AG09319 (cell line): ENCODE measurements at regions not wholly inside any gene's neighbourhood (a gene's known extent, or its start where the extent isn't known, plus 50 kb on each side); places are given as distances from the start of the nearest gene placed in this dataset.

Source experiments
- DNase-seq: peaks from one replicate; pipeline ENCODE4 v3.0.0-alpha.2; 2010; ENCODE audit warnings: low read depth; ENCODE audit errors: extremely low read depth
- TF ChIP-seq, protein P1 (sequence below): IDR thresholded peaks from 2 replicates; pipeline ENCODE4 v1.5.1; 2011; ENCODE audit warnings: low read depth, mild to moderate bottlenecking, inconsistent platforms, low read length, moderate library complexity

DNA sequence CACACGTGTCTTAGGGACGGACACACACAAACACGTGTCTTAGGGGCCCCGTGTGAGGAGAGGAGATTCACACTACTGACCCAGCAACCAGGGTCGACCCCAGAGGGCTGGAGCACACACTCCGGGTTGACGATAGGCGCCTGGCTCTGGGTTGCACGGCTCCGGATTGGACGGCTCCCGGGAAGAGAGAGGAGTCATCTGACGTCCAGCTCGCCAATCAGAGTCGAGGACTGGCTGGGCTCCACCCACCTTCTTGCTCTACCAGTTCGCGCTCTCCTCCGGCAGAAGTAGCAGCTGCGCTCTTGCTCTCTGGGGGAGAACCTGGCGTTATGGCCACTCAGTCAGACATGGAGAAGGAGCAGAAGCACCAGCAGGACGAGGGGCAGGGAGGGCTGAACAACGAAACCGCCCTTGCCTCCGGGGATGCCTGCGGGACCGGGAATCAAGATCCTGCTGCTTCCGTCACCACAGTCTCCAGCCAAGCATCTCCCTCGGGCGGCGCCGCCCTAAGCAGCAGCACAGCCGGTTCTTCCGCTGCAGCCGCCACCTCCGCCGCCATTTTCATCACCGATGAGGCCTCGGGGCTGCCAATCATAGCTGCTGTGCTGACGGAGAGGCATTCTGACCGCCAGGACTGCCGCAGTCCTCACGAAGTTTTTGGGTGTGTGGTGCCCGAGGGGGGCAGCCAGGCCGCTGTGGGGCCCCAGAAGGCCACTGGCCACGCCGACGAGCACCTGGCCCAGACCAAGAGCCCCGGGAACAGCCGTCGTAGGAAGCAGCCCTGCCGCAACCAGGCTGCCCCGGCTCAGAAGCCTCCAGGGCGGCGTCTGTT is 74.3 kb downstream of the NUDT10 start:
- no peak for DNase-seq
- TF ChIP-seq, protein P1, sequence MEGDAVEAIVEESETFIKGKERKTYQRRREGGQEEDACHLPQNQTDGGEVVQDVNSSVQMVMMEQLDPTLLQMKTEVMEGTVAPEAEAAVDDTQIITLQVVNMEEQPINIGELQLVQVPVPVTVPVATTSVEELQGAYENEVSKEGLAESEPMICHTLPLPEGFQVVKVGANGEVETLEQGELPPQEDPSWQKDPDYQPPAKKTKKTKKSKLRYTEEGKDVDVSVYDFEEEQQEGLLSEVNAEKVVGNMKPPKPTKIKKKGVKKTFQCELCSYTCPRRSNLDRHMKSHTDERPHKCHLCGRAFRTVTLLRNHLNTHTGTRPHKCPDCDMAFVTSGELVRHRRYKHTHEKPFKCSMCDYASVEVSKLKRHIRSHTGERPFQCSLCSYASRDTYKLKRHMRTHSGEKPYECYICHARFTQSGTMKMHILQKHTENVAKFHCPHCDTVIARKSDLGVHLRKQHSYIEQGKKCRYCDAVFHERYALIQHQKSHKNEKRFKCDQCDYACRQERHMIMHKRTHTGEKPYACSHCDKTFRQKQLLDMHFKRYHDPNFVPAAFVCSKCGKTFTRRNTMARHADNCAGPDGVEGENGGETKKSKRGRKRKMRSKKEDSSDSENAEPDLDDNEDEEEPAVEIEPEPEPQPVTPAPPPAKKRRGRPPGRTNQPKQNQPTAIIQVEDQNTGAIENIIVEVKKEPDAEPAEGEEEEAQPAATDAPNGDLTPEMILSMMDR, result no peak

GRCh38 chrX:51404445-51404844 is 71.8 kb downstream of the NUDT10 start:
- no peak for DNase-seq
- TF ChIP-seq, protein P1, result no peak

DNA sequence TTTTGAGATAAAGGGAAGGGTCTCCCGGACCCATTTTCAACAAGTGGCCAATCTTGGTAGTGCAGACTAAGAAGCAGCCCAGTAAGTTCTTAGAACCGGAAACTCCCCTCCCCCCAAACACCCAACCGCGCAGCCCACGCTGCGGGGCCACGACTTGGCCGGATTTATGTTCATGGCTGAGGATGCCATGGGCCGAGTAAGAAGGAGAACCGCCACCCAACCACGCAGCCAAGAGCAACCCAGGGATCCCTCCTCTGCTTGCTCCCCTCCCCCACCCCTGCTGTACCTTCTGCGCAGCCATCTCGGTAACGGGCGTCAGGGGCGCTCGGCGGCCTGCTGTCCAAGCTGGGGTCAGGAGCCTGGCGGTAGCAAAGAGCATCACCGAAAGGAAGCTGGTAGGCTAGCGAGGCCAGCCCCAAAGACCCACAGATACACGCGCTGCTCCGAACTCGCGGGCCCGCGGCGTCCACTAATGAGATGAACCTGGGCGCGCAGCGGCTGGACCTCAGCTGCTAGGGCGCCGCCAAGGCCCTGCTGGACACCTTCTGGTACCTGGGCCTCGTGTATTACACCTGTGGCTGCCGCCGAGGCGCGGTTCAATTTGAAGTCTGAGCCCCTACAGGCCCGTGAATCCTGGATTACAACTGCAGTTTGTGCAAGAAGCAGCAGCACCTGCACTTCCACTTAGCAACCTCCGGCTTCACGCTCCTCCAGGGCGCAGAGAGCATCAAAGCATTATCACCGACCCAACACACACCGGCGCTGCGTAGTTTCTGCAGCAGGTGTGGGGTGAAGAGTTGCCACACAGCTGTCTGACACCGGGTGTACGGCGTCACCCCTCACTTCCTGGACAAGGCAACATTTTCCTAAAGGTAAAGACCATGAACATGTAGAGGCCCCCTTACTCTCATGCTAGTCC is 63.4 kb downstream of the NUDT10 start:
- no peak for DNase-seq
- TF ChIP-seq, protein P1, result no peak

- TF ChIP-seq, protein P1, result no peak
- no peak for DNase-seq
Measured at GRCh38 chrX:51395480-51395809, 62.8 kb downstream of the NUDT10 start.
